Fibroblast of lung (primary cell): ENCODE measurements at regions not wholly inside any gene's neighbourhood (a gene's known extent, or its start where the extent isn't known, plus 50 kb on each side); places are given as distances from the start of the nearest gene placed in this dataset.

Experiments
- CTCF ChIP-seq, 2 donors: IDR thresholded peaks in 1 of 2; conservative IDR thresholded peaks in 1 of 2; 1 replicate in 1 of 2; 2 replicates in 1 of 2; pipeline ENCODE4 v1.5.1; 2011 to 2012; ENCODE audit warnings: low read length in 2 of 2, control low read depth in 1 of 2, inconsistent platforms in 1 of 2, low read depth in 1 of 2, mild to moderate bottlenecking in 1 of 2
- EZH2 ChIP-seq: IDR thresholded peaks from 2 replicates; pipeline ENCODE4 v1.5.1; 2012; ENCODE audit warnings: low read length, control low read depth, mild to moderate bottlenecking; ENCODE audit errors: missing control alignments

GRCh38 chr6:151721146-151721545 lies 86.3 kb upstream of the ESR1 start:
- TF ChIP-seq CTCF (conservative IDR thresholded peaks at IDR 0.05 in 1 of 2, IDR thresholded peaks at IDR 0.05 in 1 of 2; ENCODE audit: low read depth in 1 of 2, low read length in 2 of 2), result no peak
- TF ChIP-seq EZH2, result no peak
